ENCODE measurements at regions not wholly inside any gene's neighbourhood (a gene's known extent, or its start where the extent isn't known, plus 50 kb on each side); places are given as distances from the start of the nearest gene placed in this dataset.
A peak's percentile ranks its signal among the peaks of the same experiment; 100 is the strongest.

DNA sequence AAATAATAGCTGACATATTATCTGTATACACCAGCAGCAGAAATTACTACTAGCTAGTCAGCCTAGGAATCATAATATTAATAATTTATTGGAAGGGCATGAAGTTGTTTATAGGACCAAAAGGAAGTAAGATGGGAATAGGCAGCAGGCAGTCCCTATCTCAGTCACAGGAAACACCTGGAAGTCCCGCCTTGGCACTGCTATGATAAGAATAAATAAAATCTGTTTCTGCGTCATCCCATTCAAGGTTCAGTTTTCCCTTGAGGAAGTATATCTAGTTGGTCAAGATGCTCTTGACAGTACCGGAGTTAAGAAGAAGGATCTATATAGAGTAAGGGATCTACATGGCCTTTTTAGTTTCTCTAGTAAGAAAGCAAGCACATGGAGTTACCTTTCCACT is 830.8 kb downstream of the DIAPH3 start:
- no peak for DNase-seq

DNA sequence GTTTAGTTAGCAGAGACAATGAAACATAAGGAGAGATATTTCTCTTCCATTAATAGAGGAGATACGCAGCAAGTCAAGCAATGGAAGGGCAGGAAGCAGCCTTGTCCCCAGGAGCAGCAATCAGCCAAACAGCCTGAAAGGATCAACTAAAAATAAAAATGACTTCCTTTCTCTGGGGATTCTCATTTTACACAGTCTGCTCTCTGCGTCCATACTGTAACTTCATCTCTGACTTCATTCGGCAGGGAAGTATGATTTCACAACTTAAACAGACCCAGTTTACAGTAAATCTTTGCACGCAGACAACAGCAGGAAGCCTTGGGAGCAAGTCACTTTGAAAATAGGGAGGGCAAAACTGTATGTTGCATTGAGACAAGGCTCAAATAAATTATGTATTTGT is 826.7 kb downstream of the DIAPH3 start:
- DNase-seq: no peak

DNA sequence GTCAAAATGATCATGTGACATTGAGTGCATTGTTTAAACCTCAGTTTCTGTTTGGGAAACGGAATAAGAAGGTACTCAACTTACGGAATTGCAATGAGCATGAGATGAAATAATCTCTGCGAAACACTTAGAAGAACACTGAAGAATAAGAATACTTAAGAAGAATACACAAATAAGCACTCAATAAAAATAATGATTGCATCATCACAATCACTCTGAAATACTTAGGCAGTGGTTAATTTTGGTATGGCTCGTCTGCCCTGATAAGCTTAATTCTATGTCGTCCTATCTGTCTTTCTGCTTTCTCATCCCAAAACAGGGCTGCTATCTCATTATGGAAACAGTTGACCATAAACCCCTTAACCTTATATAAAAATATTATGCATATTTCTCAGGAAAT is 823.6 kb downstream of the DIAPH3 start:
- no peak for DNase-seq

DNA sequence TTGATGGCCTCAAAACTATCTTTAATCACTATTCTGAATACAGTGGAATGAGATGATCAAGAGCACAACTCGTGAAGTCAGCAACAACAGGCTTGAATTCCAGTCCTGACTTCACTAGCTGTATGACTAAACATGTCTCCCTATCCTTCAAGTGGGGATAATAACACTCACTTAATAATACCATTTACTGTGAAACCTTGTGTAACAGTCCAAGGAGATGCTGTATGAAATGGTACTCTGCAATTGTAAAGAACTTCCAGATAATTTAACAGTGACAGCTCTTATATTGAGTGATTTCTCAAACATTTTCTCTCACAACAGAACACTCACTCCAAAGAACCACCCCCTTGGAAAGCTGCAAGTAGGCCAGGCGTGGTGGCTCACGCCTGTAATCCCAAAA is 823.1 kb downstream of the DIAPH3 start:
- DNase-seq: no peak

DNA sequence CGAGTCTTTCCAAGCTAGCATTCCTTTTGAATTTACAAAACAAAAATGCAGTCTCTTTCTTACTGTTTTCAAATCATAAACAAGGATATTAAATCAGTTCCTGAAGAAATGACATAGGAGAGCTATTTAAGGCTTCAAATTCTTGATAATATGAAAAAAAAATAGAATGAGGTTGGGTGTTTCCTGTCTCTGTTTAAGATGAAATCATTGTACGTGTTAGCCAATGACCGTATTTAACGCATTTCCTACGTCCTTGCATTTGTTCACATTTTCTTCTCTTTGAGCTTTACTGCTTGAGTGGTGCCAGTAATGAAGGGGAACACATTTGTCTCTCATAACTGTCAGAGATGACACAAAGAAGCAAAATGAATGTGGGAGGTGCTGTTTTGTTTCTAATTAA is 821.3 kb downstream of the DIAPH3 start:
- no peak for DNase-seq

DNA sequence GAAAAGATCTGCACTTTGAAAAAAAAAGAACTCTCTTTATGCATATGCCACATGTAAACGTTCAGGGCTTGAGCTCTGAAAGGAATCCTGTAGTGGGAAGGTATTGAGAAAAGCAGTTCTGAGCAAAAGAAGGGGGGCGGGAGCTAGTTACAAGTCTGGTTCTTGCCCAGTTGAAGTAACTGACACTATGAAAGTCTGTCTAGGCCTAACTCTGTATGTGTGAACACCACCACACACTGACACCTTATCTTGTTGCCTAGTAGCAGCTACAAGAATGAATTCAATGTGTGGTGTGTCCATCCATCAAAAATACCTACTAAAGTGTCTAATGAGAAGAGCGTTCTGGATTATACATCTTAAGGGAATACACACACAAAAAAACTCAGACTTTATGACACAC is 820.6 kb downstream of the DIAPH3 start:
- DNase-seq: no peak

DNA sequence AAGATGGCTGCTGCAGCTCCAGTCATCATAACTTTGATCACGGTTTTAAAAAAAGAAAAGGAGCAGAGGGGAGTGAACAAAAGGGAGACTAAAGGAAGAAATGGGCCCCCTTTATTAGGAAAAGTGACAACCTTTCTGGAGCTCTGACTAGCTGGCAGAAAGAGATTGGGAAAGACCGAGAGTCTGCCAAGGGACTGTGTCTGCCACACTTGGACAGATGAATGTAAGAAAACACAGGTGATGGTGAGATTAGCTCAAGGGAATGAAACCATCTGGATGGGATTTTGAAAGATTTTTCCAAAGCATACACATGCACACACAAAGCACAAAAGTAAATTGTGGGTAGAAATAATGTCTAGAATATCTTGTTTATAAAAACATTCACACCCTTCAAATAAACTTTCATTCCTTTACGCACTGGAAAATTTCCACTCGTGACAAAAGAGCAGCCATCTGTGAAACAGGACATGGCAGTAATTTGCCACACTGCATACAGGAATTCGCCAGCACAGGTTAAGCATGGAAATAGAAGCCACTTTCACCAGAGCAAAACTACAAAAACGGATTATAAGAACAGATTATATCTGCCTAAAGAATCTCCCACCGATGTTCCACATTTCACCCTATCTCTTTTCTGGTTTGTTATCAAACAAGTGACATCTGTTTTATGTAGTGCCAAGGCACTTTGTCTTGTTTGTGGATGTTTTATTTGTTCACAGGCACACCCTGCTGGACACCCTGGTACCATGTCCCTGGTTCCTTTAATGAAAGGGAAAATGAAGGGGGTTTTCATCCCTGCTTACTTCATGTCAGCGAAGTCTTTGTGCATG is 819.5 kb downstream of the DIAPH3 start:
- DNase-seq: no peak

DNA sequence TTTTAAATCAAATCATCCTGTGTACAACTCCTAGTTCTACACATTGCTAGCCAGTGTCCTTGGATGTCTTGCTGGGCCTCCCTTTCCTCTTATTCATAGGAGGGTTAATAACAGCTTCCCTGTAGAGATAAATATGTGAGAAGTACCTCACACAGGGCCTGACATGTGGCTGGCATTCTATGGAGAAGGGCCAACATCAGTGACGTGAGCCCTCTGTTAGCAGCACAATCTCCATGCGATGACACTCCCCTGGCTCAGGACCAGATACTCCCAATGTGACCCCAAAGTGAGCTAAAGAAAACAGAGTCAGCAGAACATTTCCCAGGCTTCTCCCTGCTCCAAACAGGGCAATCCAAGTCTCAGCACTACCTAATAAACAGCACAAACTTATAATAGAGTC is 818.4 kb downstream of the DIAPH3 start:
- no peak for DNase-seq

DNA sequence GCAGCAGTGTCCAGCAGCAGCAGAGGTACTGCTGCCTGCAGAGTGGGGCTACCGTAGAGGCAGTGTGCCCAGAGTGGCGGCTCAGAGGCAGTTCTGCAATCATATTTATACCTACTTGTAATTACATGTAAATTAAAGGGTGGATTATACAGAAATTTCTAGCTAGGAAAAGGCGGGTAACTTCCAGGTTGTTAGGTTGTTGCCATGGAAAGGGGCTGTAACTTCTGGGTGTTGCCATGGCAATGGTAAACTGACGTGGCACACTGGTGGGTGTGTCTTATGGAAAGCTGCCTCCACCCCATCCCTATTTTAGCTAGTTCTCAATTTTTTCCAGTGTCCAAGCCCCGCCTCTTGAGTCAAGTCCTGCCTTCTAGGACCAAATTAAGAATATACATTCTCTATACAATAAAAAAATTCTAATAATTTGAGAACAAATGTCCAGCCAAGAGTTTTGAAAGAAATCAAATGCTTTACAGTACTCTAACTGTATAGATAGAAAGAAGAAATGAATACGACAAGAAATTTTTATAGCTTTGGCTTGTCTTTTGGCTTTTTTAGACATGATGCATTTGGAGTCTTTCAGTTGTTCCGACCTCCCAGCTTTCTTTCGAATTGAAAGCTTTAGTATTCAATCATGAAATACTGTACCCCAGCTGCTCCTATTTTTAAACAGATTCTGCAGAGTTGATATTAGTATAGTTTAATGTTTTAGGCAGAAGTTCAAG is 816.6 kb downstream of the DIAPH3 start:
- DNase-seq: no peak

DNA sequence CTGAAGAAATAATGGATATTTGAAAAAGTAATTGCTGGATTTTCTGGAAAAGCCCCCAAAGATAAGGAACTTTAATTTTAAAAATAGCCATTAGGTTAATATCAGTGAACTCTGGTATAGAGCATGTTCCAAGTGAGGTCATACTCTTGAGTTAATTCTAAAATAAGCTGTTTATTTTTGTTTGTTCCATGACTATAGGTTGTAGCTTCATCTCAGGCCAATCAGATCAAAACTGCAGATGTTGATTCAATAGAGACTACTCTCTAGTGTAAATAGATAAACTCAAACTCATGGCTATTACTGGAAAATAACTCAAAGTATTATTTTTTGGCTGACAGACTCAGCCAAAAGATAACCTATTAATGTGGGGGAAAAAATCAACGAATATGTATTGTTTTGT is 815.1 kb downstream of the DIAPH3 start:
- no peak for DNase-seq

DNA sequence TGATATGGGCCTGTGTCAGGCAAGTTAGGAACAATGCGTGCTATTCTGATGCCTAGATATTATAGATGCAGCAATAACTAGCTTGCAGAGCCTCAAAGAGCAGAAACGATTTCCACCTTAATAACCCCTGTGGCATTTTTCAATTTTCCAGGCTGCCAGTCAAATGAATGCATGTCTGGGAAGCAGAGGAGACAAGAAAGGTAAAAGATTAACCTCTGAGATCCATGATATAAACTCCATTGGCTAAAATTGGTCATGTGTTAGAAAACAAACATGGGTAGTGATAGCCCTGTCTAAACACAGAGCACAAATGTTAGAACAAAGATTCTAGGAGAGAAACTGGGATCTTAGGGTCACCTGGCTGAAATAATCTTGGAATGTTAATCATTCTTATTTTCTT is 811.1 kb downstream of the DIAPH3 start:
- DNase-seq: no peak

DNA sequence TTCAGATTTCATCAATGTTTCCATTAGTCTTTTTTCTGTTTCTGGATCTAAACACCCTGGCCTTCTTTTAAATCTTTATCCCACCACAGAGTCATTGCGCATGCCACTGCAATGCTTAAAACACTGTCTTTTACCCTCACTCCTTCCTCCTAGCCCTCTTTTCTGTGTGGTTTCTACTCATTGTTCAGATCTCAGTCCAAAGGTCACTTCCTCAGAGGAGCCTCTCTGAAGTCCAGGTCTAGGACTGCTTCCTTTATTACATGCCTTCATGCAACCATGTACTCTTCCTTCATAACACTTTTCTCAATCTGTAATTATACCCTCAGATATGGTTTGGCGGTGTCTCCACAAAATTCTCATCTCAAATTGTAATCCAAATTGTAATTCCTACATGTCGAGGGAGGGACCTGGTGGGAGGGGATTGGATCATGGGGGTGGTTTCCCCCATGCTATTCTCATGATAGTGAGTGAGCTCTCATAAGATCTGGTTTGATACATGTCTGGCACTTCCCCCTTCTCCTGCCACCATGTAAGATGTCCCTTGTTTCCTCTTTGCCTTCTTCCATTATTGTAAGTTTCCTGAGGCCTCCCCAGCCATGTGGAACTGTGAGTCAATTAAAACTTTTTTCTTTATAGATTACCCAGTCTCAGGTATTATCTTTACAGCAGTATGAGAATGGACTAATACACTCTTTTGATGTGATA is 808.9 kb downstream of the DIAPH3 start:
- no peak for DNase-seq

DNA sequence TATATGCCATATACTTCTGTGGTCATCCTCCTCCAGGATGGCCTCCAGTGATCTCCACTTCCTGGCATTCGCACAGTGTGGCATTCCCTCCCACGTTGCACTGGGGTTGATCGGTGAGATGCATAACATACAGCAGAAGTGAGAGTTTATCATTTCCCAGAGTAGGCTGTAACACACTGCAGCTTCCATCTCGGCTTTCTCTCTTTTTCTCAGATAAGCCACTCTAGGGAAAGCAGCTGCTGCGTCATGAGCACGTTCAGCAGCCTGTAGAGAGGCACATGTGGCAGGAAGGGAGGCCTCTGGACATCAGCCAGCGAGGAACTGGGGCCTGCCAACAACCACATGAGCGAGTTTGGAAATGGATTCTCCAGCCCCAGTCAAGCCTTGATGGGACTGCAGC is 807.1 kb downstream of the DIAPH3 start:
- peak; percentile 63 for DNase-seq

DNA sequence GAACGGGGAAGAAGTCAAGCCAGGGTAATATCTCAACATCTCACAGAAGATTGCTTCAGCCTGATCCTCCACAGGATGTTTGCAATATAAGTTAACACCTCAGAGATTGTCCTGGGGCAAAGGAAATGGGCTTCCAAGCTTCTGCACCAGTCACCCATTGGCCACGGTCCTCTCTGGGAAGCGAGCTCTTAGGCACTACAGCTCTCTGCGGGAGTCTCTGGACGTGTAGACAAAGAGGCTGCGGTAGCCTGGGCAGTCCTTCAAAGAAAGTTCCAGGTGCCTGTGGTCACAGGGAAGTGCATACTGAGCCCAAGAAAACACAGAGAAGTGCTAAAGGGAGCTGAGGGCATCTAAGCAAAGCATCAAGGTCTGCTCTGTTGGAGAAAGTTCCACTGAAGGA is 805.7 kb downstream of the DIAPH3 start:
- DNase-seq: no peak

DNA sequence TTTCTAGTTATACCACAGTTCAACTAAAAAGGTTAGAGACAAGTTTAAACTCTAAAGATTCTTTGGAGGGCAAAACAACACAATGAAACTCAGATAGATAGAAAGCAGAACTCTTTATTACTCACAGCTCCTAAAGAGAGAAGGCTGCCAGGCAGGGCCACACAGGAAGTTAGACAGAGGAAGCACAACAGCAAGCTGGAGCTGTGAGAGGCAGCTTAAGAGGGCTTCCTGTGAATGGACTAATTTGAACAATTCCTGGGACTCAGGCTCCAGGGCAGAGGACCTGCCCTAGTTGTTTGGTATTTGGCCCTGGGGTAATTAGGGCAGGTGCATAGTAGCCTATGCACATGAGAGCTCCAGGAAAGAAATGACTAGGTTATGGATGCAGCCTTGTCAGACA is 803.6 kb downstream of the DIAPH3 start:
- no peak for DNase-seq

DNA sequence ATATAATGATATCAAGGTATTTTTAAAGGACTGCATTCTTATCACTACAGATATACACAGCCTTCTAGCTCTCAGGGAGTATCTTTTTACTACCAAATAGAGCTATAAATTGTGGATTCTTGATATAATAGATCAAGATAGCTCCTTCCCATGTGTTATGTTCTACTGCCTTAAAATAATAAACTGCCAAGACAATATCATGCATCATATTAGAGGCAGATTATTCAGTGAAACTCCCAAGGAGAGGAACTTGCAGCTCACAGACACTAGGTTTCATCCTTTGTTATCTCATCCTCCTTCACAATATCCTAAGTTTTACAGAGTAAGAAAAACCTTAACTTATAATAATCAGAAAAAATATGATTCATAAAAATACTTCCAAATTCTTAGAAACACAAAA is 802.8 kb downstream of the DIAPH3 start:
- no peak for DNase-seq

DNA sequence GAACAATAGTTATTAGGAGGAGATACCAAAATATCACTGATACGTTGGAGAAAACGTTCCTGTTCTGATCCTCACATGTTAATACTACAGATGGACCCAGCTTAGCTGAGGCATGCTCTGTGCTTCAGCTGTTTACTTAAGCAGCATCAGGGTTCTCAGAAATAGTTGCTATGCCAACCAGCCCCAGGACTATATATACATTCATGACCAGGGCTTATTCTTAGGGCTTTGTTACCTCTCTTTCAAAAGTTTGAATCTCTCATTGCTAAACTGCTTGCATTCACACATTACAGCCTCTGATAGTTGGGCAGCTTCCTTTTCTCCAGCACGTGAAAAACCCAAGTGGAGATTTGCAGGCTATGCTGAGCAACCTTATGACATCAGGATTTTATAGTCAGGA is 800.4 kb downstream of the DIAPH3 start:
- no peak for DNase-seq

DNA sequence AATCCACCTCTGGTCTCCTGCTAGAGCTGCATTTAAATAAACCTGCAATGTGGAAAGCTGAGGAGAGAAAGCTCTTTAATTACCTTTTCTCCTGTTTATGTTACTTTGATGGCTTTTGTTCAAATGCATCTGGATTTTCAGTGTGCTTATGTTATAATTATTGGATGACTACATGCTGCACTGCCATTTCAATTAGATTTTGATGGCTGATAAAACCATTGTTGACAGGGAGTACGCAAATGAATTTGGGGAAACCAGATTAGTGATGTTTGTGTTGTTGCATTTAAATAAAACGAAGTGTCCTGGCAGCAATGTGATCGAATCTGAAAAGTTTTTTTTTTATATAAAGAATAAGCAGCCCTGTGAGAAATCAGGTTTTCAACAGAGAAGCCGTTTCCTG is 799.8 kb downstream of the DIAPH3 start:
- DNase-seq: no peak

DNA sequence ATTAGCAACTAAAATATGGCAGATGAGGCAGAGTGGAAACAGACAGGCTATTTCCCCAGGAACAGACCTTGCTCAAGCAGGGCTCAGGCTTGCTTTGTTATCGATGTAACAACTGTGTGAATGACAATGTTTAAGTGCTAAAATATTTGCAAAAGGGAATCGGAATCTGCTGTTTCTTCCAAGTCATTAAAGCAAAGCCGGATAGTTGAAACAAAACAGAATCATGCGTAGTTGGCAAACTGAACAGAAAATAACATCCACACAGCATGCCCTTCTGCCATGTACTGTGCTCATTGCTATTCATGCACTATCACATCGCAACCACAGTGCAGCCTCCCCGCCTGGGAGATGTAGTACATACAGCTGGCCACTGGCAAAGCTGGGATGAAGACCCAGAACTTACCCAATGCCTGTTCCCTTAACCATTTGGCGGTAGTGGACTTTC is 799.1 kb downstream of the DIAPH3 start:
- DNase-seq: no peak

DNA sequence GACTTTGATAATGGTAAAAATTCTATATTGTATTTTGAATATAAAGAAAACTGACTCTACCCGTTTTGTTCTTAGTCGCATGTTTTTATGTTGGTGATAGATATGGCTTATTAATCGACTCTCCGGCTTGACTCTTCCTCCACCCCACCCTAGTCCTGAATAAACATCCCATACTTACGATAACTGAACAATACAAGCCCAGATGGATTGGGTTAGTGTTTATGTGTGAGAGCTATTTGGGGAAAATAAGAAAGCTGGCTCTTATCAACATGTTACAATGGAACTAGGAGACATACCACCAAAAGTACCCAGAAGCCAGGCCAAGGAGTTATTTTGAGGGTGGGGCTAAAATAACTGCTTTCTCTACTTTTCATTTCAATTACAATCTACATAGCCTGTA is 796.3 kb downstream of the DIAPH3 start:
- no peak for DNase-seq

DNA sequence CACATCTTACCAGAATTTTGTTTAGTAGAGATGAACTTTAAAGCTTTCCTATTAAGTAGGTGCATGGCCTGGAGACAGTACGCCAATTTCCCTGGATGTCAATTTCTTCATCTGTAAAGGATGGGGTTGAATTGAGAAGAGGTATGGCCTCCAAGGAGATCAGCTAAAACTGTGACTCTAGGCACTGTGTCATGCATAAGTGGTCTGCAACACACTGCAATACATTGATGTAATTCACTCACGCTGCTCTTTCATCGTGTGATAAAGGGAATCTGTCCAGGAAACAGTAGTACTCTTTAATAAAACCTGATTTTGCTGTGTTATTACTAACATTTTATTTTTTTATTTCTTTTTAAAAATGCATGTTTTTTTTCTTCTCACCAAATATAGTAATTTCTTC is 795.8 kb downstream of the DIAPH3 start:
- no peak for DNase-seq

DNA sequence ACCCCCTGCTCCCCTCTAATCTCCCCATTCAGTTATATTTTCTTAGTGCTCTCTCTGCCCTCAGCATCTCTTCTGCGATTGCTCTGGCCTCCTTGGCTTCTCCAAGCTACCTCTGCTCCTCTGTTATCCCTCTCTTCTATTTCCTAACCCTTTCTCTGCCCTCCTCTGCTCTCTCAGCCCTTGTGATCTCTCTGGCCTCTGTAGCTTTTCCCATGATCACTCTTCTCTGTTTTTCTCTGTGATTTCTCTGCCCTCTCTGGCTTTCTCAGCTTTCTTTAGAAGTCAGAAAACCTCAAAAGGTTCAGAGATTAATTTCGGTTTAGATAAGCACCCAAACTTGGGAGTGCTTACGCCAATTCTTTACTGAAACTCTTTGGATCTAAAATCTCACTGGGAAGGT is 795.0 kb downstream of the DIAPH3 start:
- no peak for DNase-seq

DNA sequence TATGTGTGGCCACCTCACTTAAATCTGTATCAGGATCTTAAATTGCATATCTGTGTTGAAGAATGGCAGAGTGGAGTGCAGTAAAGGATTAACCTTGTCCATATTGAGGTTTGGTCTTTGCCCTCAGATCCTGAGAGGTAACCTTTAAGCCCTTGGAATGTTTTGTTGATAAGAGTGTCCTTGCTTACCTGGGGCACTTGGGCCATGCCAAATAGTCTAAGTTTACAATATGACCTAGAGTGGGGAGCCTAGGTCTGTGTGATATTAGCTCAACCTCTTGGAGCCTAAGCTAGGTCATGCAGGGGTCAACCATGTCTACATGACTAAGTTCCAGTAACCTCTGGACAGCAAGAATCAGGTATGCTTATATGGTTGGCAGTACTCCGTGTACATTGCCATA is 792.5 kb downstream of the DIAPH3 start:
- no peak for DNase-seq

DNA sequence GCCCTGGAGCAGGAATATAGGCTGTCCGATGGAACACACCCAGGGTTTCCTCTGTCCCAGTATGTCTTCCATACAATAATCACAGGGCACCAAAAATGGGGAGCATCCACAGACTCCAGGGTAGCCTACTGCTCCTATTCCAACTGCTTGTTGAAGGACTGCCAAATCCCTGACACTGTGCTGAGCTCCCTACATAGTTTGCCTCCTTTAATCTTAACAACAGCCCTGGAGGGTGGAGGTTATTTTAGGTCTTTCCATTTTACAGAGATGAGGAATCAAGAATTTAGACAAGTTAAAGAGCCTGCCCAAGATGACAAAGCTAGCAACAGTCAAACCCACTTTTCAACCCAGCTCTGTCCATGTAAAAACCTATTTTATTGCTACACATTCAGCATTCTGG is 790.4 kb downstream of the DIAPH3 start:
- DNase-seq: no peak

Measured in SHP77 treated with DMSO at 0.1 percent for 48 hours (cell line).